ENCODE measurements at regions not wholly inside any gene's neighbourhood (a gene's known extent, or its start where the extent isn't known, plus 50 kb on each side); places are given as distances from the start of the nearest gene placed in this dataset.

- no peaks in the 10 kb centered on the region for H3K4me1 ChIP-seq (ENCODE audit: control insufficient read depth, insufficient read depth, low read length)
- no peaks in the 10 kb centered on the region for H3K36me3 ChIP-seq (ENCODE audit: control insufficient read depth, insufficient read depth, low read length)
- H3K9me3 ChIP-seq (ENCODE audit: control insufficient read depth, insufficient read depth, low read length), result no peaks in the 10 kb centered on the region
- no peaks in the 10 kb centered on the region for H3K27me3 ChIP-seq (ENCODE audit: control insufficient read depth, insufficient read depth, low read length)
- no peak overlapping the region for H3K9ac ChIP-seq (ENCODE audit: low read depth, low read length)
- H3K4me3 ChIP-seq (ENCODE audit: low read depth, low read length), result no peak overlapping the region
- no peak overlapping the region for H3K27ac ChIP-seq (ENCODE audit: low read depth, low read length)
Measured at GRCh38 chr5:72653586-72653985, 146.4 kb upstream of the ZNF366 start.

DNA sequence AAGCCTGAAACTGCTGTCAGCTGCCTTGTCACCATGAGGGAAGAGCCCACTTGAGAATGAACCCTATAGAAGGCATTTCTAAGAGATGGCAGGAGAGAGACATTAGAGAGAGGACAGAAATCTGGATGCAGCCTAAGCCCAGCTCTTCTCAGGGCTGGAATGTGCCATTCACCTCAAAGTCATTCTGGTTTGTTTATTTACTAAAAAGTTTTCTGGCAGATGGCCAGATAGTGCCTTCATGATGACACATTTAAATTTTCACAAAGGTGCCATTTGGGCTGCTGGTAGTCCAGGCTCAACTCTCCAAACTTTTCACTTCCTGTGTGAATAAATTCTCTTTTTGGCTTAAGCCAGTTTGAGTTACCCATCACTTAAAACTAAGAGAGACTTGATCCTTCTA is 144.6 kb upstream of the ZNF366 start:
- Histone ChIP-seq H3K4me3 (ENCODE audit: low read depth, low read length) (no peak overlapping the region), H3K27me3 (ENCODE audit: control insufficient read depth, insufficient read depth, low read length) (no peaks in the 10 kb centered on the region), H3K4me1 (ENCODE audit: control insufficient read depth, insufficient read depth, low read length) (no peaks in the 10 kb centered on the region), H3K36me3 (ENCODE audit: control insufficient read depth, insufficient read depth, low read length) (no peaks in the 10 kb centered on the region), H3K27ac (ENCODE audit: low read depth, low read length) (no peak overlapping the region), H3K9ac (ENCODE audit: low read depth, low read length) (no peak overlapping the region), H3K9me3 (ENCODE audit: control insufficient read depth, insufficient read depth, low read length) (no peaks in the 10 kb centered on the region)

GRCh38 chr5:72651109-72651508 is 143.9 kb upstream of the ZNF366 start:
- Histone ChIP-seq H3K4me1 (ENCODE audit: control insufficient read depth, insufficient read depth, low read length) (no peaks in the 10 kb centered on the region), H3K36me3 (ENCODE audit: control insufficient read depth, insufficient read depth, low read length) (no peaks in the 10 kb centered on the region), H3K4me3 (ENCODE audit: low read depth, low read length) (no peak overlapping the region), H3K9me3 (ENCODE audit: control insufficient read depth, insufficient read depth, low read length) (no peaks in the 10 kb centered on the region), H3K27ac (ENCODE audit: low read depth, low read length) (no peak overlapping the region), H3K9ac (ENCODE audit: low read depth, low read length) (no peak overlapping the region), H3K27me3 (ENCODE audit: control insufficient read depth, insufficient read depth, low read length) (no peaks in the 10 kb centered on the region)

GRCh38 chr5:72649449-72649848 is 142.2 kb upstream of the ZNF366 start:
- Histone ChIP-seq H3K4me3 (ENCODE audit: low read depth, low read length) (no peak overlapping the region), H3K27me3 (ENCODE audit: control insufficient read depth, insufficient read depth, low read length) (no peaks in the 10 kb centered on the region), H3K9me3 (ENCODE audit: control insufficient read depth, insufficient read depth, low read length) (no peaks in the 10 kb centered on the region), H3K4me1 (ENCODE audit: control insufficient read depth, insufficient read depth, low read length) (no peaks in the 10 kb centered on the region), H3K36me3 (ENCODE audit: control insufficient read depth, insufficient read depth, low read length) (no peaks in the 10 kb centered on the region), H3K9ac (ENCODE audit: low read depth, low read length) (no peak overlapping the region), H3K27ac (ENCODE audit: low read depth, low read length) (no peak overlapping the region)

DNA sequence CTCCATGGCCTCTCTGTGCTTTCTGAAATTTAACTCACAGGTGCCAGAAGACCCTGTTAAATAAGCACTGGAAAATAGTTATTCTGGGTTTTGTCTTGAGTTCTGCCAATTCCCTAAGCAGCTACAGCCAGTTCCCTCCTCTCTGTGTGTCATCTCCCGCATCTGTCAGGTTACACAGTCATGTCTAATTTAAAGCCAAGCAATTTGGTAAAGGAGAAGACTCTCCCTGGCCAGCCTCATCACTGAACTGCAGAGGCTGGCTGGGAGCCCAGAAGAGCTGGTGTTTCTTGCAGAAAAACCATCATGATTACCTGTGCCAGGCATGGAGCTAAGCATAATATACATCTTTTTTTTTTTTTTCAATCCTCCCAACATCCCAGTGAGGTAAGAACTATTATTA is 141.3 kb upstream of the ZNF366 start:
- no peaks in the 10 kb centered on the region for H3K9me3 ChIP-seq (ENCODE audit: control insufficient read depth, insufficient read depth, low read length)
- no peak overlapping the region for H3K4me3 ChIP-seq (ENCODE audit: low read depth, low read length)
- H3K36me3 ChIP-seq (ENCODE audit: control insufficient read depth, insufficient read depth, low read length), result no peaks in the 10 kb centered on the region
- no peaks in the 10 kb centered on the region for H3K4me1 ChIP-seq (ENCODE audit: control insufficient read depth, insufficient read depth, low read length)
- H3K27me3 ChIP-seq (ENCODE audit: control insufficient read depth, insufficient read depth, low read length), result no peaks in the 10 kb centered on the region
- H3K9ac ChIP-seq (ENCODE audit: low read depth, low read length), result no peak overlapping the region
- no peak overlapping the region for H3K27ac ChIP-seq (ENCODE audit: low read depth, low read length)

GRCh38 chr5:72647806-72648205 is 140.6 kb upstream of the ZNF366 start:
- Histone ChIP-seq H3K4me1 (ENCODE audit: control insufficient read depth, insufficient read depth, low read length) (no peaks in the 10 kb centered on the region), H3K4me3 (ENCODE audit: low read depth, low read length) (no peak overlapping the region), H3K9ac (ENCODE audit: low read depth, low read length) (no peak overlapping the region), H3K9me3 (ENCODE audit: control insufficient read depth, insufficient read depth, low read length) (no peaks in the 10 kb centered on the region), H3K36me3 (ENCODE audit: control insufficient read depth, insufficient read depth, low read length) (no peaks in the 10 kb centered on the region), H3K27ac (ENCODE audit: low read depth, low read length) (no peak overlapping the region), H3K27me3 (ENCODE audit: control insufficient read depth, insufficient read depth, low read length) (no peaks in the 10 kb centered on the region)

DNA sequence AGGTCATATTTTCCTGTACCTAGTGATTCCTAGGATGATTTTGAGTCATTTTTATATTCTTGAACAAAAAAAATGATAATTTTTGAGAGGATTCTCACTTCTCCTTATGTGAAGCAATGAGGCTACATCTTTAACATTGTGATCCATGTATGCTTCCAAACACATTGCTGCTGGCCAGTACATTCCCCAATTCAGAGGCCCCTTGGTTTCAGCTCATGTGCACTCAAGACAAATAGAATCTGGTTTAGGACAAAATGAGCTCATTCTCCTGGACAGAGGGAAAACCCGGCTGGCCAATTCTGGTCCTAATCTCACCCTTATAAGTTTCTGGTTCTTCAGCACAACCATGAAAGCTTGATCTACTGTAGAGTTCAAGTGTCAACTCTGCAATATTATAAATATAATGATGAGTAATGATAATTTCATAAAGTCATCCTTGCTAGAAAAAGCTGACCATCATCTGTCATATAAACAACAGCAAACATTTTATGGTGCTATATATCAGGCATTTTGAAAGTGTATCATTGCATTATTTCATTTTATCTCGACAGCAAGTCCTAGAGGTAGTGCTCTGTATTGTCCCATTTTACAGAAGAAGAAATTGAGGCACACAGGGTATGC is 139.1 kb upstream of the ZNF366 start:
- no peak overlapping the region for H3K9ac ChIP-seq (ENCODE audit: low read depth, low read length)
- H3K4me1 ChIP-seq (ENCODE audit: control insufficient read depth, insufficient read depth, low read length), result no peaks in the 10 kb centered on the region
- H3K9me3 ChIP-seq (ENCODE audit: control insufficient read depth, insufficient read depth, low read length), result no peaks in the 10 kb centered on the region
- no peaks in the 10 kb centered on the region for H3K27me3 ChIP-seq (ENCODE audit: control insufficient read depth, insufficient read depth, low read length)
- no peak overlapping the region for H3K4me3 ChIP-seq (ENCODE audit: low read depth, low read length)
- H3K36me3 ChIP-seq (ENCODE audit: control insufficient read depth, insufficient read depth, low read length), result no peaks in the 10 kb centered on the region
- H3K27ac ChIP-seq (ENCODE audit: low read depth, low read length), result no peak overlapping the region

- Histone ChIP-seq H3K4me1 (ENCODE audit: control insufficient read depth, insufficient read depth, low read length) (no peaks in the 10 kb centered on the region), H3K9ac (ENCODE audit: low read depth, low read length) (no peak overlapping the region), H3K27me3 (ENCODE audit: control insufficient read depth, insufficient read depth, low read length) (no peaks in the 10 kb centered on the region), H3K27ac (ENCODE audit: low read depth, low read length) (no peak overlapping the region), H3K4me3 (ENCODE audit: low read depth, low read length) (no peak overlapping the region), H3K9me3 (ENCODE audit: control insufficient read depth, insufficient read depth, low read length) (no peaks in the 10 kb centered on the region), H3K36me3 (ENCODE audit: control insufficient read depth, insufficient read depth, low read length) (no peaks in the 10 kb centered on the region)
Measured at GRCh38 chr5:72645064-72645846, 138.0 kb upstream of the ZNF366 start.

- Histone ChIP-seq H3K4me1 (ENCODE audit: control insufficient read depth, insufficient read depth, low read length) (no peaks in the 10 kb centered on the region), H3K27ac (ENCODE audit: low read depth, low read length) (no peak overlapping the region), H3K9ac (ENCODE audit: low read depth, low read length) (no peak overlapping the region), H3K9me3 (ENCODE audit: control insufficient read depth, insufficient read depth, low read length) (no peaks in the 10 kb centered on the region), H3K27me3 (ENCODE audit: control insufficient read depth, insufficient read depth, low read length) (no peaks in the 10 kb centered on the region), H3K4me3 (ENCODE audit: low read depth, low read length) (no peak overlapping the region), H3K36me3 (ENCODE audit: control insufficient read depth, insufficient read depth, low read length) (no peaks in the 10 kb centered on the region)
Measured at GRCh38 chr5:72644296-72644695, 137.1 kb upstream of the ZNF366 start.

GRCh38 chr5:72641164-72641563 is 134.0 kb upstream of the ZNF366 start:
- Histone ChIP-seq H3K27me3 (ENCODE audit: control insufficient read depth, insufficient read depth, low read length) (no peaks in the 10 kb centered on the region), H3K27ac (ENCODE audit: low read depth, low read length) (no peak overlapping the region), H3K4me3 (ENCODE audit: low read depth, low read length) (no peak overlapping the region), H3K36me3 (ENCODE audit: control insufficient read depth, insufficient read depth, low read length) (no peaks in the 10 kb centered on the region), H3K9ac (ENCODE audit: low read depth, low read length) (no peak overlapping the region), H3K4me1 (ENCODE audit: control insufficient read depth, insufficient read depth, low read length) (no peaks in the 10 kb centered on the region), H3K9me3 (ENCODE audit: control insufficient read depth, insufficient read depth, low read length) (no peaks in the 10 kb centered on the region)

- no peak overlapping the region for H3K9ac ChIP-seq (ENCODE audit: low read depth, low read length)
- no peaks in the 10 kb centered on the region for H3K27me3 ChIP-seq (ENCODE audit: control insufficient read depth, insufficient read depth, low read length)
- no peak overlapping the region for H3K27ac ChIP-seq (ENCODE audit: low read depth, low read length)
- peaks cover 17% of the 10 kb centered on the region for H3K4me1 ChIP-seq (ENCODE audit: control insufficient read depth, insufficient read depth, low read length)
- H3K4me3 ChIP-seq (ENCODE audit: low read depth, low read length), result no peak overlapping the region
- H3K36me3 ChIP-seq (ENCODE audit: control insufficient read depth, insufficient read depth, low read length), result no peaks in the 10 kb centered on the region
- no peaks in the 10 kb centered on the region for H3K9me3 ChIP-seq (ENCODE audit: control insufficient read depth, insufficient read depth, low read length)
Measured at GRCh38 chr5:72637058-72637457, 129.8 kb upstream of the ZNF366 start.
